Panc1 (cell line): ENCODE measurements at regions not wholly inside any gene's neighbourhood (a gene's known extent, or its start where the extent isn't known, plus 50 kb on each side); places are given as distances from the start of the nearest gene placed in this dataset.

Source experiments
- ATAC-seq: fragments of 200-7000 bp; cut with Tn5 transposase; 2 replicates; pipeline ENCODE4 v1.9.1; 2020; ENCODE audit warnings: mild to moderate bottlenecking, moderate library complexity
- BruUV-seq: library from RNA; stranded (reverse); fragments of 400-500 nt; replicated peaks from 2 replicates; lab custom pipeline; 2021; lab: Mats Ljungman, UMichigan
- CTCF ChIA-PET: fragments of 300-600 bp; sonication (Branson Sonifier 250); formaldehyde crosslinking; loops from one replicate; lab custom pipeline; 2022; ENCODE audit warnings: antibody characterized with exemption; lab: Charles Lee
- POLR2A ChIA-PET: fragments of 300-600 bp; sonication (Branson Sonifier 250); formaldehyde crosslinking; loops from one replicate; lab custom pipeline; 2022; ENCODE audit warnings: antibody characterized with exemption; lab: Charles Lee
- DNase-seq: peaks from one replicate; pipeline ENCODE4 v3.0.0-alpha.2; 2010; ENCODE audit warnings: low read depth, low spot score
- H3K27ac ChIP-seq: 2 replicates; pipeline ENCODE4 v1.5.1; 2011; ENCODE audit warnings: mild to moderate bottlenecking, low read length, inconsistent platforms
- H3K27me3 ChIP-seq: fragments of 200-500 bp; sonication (Bioruptor generic); 2 replicates; pipeline ENCODE4 v1.6.0; 2014; ENCODE audit warnings: low read length, inconsistent platforms; ENCODE audit not compliant: control insufficient read depth, insufficient read depth
- H3K36me3 ChIP-seq: fragments of 200-500 bp; sonication (Bioruptor generic); 2 replicates; pipeline ENCODE4 v1.5.1; 2014; ENCODE audit warnings: inconsistent platforms, mild to moderate bottlenecking, low read length, moderate library complexity; ENCODE audit not compliant: control insufficient read depth, insufficient read depth
- H3K4me1 ChIP-seq: 2 replicates; pipeline ENCODE4 v1.5.1; 2011; ENCODE audit warnings: inconsistent platforms, mild to moderate bottlenecking, low read length, moderate library complexity; ENCODE audit not compliant: control insufficient read depth, insufficient read depth
- H3K4me3 ChIP-seq, 2 experiments: 2 replicates each; pipeline ENCODE4 v1.5.1; 2011 to 2012; ENCODE audit warnings: low read depth in 2 of 2, low read length in 2 of 2, mild to moderate bottlenecking in 2 of 2, inconsistent platforms in 1 of 2, moderate library complexity in 1 of 2
- H3K9me3 ChIP-seq: fragments of 200-500 bp; sonication (Bioruptor generic); 2 replicates; pipeline ENCODE4 v1.5.1; 2014; ENCODE audit warnings: low read depth, mild to moderate bottlenecking, inconsistent platforms, low read length, moderate library complexity; ENCODE audit not compliant: control insufficient read depth, insufficient read depth
- POLR2AphosphoS5 ChIP-seq: IDR thresholded peaks from 2 replicates; pipeline ENCODE4 v1.6.1; 2012; ENCODE audit warnings: mild to moderate bottlenecking, low read depth, low read length, moderate library complexity
- SIN3A ChIP-seq: IDR thresholded peaks from 2 replicates; pipeline ENCODE4 v1.6.1; 2012; ENCODE audit warnings: low read depth, mild to moderate bottlenecking, low read length, moderate library complexity, borderline replicate concordance; ENCODE audit not compliant: insufficient read depth
- TCF7L2 ChIP-seq: IDR thresholded peaks from 2 replicates; pipeline ENCODE4 v1.6.1; 2011; ENCODE audit warnings: mild to moderate bottlenecking, low read depth, low read length, inconsistent platforms
- in situ Hi-C: cut with HindIII; loops from 2 replicates; pipeline ENCODE4 v1.10.0; 2016; ENCODE audit warnings: low sequenced_read_pairs, low pct_unique_long_range_greater_than_20kb
- intact Hi-C: fragments of 100-400 bp; cut with micrococcal nuclease; formaldehyde crosslinking; loops from one replicate; pipeline ENCODE4 v1.10.0; 2022; ENCODE audit not compliant: unreplicated experiment
- TF ChIP-seq, protein P1 (sequence below): fragments of 450-650 bp; IDR thresholded peaks from 2 replicates; pipeline ENCODE4 v1.5.1; 2017; ENCODE audit warnings: mild to moderate bottlenecking
- TF ChIP-seq, protein P2 (sequence below), 2 experiments: IDR thresholded peaks; 2 replicates each; pipeline ENCODE4 v1.6.1; 2011 to 2012; ENCODE audit warnings: low read depth in 2 of 2, control low read depth in 1 of 2, low read length in 1 of 2, mild to moderate bottlenecking in 1 of 2, moderate library complexity in 1 of 2; ENCODE audit not compliant: insufficient read depth in 1 of 2

- no peak overlapping the region for H3K27ac ChIP-seq
- ChIA-PET CTCF (no interaction called here), POLR2A (no interaction called here)
- BruUV-seq, result no TSS peak
- intact Hi-C loops (no loop called here), in situ Hi-C loops (no loop called here)
- H3K9me3 ChIP-seq, result no peaks in the 10 kb centered on the region
- no peaks in the 10 kb centered on the region for H3K4me1 ChIP-seq
- DNase-seq, result no peak
- no peak for ATAC-seq
- no peaks in the 10 kb centered on the region for H3K36me3 ChIP-seq
- no peak overlapping the region for H3K4me3 ChIP-seq
- TF ChIP-seq SIN3A, result no peak
- TF ChIP-seq, protein P1, sequence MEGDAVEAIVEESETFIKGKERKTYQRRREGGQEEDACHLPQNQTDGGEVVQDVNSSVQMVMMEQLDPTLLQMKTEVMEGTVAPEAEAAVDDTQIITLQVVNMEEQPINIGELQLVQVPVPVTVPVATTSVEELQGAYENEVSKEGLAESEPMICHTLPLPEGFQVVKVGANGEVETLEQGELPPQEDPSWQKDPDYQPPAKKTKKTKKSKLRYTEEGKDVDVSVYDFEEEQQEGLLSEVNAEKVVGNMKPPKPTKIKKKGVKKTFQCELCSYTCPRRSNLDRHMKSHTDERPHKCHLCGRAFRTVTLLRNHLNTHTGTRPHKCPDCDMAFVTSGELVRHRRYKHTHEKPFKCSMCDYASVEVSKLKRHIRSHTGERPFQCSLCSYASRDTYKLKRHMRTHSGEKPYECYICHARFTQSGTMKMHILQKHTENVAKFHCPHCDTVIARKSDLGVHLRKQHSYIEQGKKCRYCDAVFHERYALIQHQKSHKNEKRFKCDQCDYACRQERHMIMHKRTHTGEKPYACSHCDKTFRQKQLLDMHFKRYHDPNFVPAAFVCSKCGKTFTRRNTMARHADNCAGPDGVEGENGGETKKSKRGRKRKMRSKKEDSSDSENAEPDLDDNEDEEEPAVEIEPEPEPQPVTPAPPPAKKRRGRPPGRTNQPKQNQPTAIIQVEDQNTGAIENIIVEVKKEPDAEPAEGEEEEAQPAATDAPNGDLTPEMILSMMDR, result no peak
- TF ChIP-seq, protein P2, sequence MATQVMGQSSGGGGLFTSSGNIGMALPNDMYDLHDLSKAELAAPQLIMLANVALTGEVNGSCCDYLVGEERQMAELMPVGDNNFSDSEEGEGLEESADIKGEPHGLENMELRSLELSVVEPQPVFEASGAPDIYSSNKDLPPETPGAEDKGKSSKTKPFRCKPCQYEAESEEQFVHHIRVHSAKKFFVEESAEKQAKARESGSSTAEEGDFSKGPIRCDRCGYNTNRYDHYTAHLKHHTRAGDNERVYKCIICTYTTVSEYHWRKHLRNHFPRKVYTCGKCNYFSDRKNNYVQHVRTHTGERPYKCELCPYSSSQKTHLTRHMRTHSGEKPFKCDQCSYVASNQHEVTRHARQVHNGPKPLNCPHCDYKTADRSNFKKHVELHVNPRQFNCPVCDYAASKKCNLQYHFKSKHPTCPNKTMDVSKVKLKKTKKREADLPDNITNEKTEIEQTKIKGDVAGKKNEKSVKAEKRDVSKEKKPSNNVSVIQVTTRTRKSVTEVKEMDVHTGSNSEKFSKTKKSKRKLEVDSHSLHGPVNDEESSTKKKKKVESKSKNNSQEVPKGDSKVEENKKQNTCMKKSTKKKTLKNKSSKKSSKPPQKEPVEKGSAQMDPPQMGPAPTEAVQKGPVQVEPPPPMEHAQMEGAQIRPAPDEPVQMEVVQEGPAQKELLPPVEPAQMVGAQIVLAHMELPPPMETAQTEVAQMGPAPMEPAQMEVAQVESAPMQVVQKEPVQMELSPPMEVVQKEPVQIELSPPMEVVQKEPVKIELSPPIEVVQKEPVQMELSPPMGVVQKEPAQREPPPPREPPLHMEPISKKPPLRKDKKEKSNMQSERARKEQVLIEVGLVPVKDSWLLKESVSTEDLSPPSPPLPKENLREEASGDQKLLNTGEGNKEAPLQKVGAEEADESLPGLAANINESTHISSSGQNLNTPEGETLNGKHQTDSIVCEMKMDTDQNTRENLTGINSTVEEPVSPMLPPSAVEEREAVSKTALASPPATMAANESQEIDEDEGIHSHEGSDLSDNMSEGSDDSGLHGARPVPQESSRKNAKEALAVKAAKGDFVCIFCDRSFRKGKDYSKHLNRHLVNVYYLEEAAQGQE (IDR thresholded peaks at IDR 0.05; ENCODE audit: insufficient read depth in 1 of 2, low read depth in 2 of 2, low read length in 1 of 2), result no peak
- no peak for TF ChIP-seq POLR2AphosphoS5
- TF ChIP-seq TCF7L2, result no peak
- no peaks in the 10 kb centered on the region; the same call in 1 of the 2 replicates for H3K27me3 ChIP-seq
Observed at GRCh38 chr9:135015565-135015964, 71.9 kb upstream of the OLFM1 start.

GRCh38 chr9:135016037-135016640, 71.3 kb upstream of the OLFM1 start:
- Histone ChIP-seq H3K27ac (no peak overlapping the region), H3K27me3 (no peaks in the 10 kb centered on the region; the same call in 1 of the 2 replicates), H3K4me1 (no peaks in the 10 kb centered on the region), H3K9me3 (no peaks in the 10 kb centered on the region), H3K4me3 (no peak overlapping the region), H3K36me3 (no peaks in the 10 kb centered on the region)
- TF ChIP-seq TCF7L2, result no peak
- no peak for TF ChIP-seq SIN3A
- TF ChIP-seq, protein P1, result no peak
- TF ChIP-seq POLR2AphosphoS5, result no peak
- TF ChIP-seq, protein P2 (IDR thresholded peaks at IDR 0.05; ENCODE audit: insufficient read depth in 1 of 2, low read depth in 2 of 2, low read length in 1 of 2), result no peak
- ATAC-seq (no peak), DNase-seq (no peak)
- intact Hi-C loops (no loop called here), in situ Hi-C loops (no loop called here)
- BruUV-seq, result no TSS peak
- POLR2A ChIA-PET, result no interaction called here
- CTCF ChIA-PET, result no interaction called here
